Astrocyte of the cerebellum (primary cell): ENCODE measurements at regions not wholly inside any gene's neighbourhood (a gene's known extent, or its start where the extent isn't known, plus 50 kb on each side); places are given as distances from the start of the nearest gene placed in this dataset.

Source experiments
- DNase-seq: peaks from one replicate; pipeline ENCODE4 v3.0.0-alpha.2; 2011; ENCODE audit warnings: low read depth
- H3K4me3 ChIP-seq: 2 replicates; pipeline ENCODE4 v1.5.1; 2011; ENCODE audit warnings: mild to moderate bottlenecking, low read depth, low read length, moderate library complexity
- in situ Hi-C: cut with HindIII; loops from 2 replicates; pipeline ENCODE4 v1.10.0; 2017; ENCODE audit warnings: low sequenced_read_pairs
- TF ChIP-seq, protein P1 (sequence below): IDR thresholded peaks from 2 replicates; pipeline ENCODE4 v1.5.1; 2012; ENCODE audit warnings: low read length, low read depth, moderate library complexity, mild to moderate bottlenecking; ENCODE audit errors: missing control alignments

DNA sequence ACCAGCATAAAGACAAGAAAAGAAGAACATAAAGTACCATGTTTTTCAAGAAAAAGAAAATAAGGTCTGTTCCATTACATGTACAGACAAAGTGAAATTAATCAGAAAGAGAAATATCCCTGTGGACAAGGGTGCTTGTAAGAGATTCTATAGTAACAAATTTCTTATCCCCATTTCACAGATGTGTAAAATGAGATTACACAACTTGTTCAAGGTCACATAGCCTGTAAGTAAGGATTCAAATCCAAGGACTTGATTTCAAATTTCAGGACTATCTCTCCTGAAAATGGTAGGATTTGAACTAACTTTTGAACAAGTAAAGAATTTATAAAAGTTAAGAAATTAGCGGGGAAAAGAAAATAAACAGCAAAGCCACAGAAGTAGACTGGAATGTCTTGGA lies 248.2 kb upstream of the SLC39A10 start:
- no peak overlapping the region for H3K4me3 ChIP-seq
- TF ChIP-seq, protein P1, sequence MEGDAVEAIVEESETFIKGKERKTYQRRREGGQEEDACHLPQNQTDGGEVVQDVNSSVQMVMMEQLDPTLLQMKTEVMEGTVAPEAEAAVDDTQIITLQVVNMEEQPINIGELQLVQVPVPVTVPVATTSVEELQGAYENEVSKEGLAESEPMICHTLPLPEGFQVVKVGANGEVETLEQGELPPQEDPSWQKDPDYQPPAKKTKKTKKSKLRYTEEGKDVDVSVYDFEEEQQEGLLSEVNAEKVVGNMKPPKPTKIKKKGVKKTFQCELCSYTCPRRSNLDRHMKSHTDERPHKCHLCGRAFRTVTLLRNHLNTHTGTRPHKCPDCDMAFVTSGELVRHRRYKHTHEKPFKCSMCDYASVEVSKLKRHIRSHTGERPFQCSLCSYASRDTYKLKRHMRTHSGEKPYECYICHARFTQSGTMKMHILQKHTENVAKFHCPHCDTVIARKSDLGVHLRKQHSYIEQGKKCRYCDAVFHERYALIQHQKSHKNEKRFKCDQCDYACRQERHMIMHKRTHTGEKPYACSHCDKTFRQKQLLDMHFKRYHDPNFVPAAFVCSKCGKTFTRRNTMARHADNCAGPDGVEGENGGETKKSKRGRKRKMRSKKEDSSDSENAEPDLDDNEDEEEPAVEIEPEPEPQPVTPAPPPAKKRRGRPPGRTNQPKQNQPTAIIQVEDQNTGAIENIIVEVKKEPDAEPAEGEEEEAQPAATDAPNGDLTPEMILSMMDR = no peak
- in situ Hi-C loops = no loop called here
- DNase-seq = no peak

DNA sequence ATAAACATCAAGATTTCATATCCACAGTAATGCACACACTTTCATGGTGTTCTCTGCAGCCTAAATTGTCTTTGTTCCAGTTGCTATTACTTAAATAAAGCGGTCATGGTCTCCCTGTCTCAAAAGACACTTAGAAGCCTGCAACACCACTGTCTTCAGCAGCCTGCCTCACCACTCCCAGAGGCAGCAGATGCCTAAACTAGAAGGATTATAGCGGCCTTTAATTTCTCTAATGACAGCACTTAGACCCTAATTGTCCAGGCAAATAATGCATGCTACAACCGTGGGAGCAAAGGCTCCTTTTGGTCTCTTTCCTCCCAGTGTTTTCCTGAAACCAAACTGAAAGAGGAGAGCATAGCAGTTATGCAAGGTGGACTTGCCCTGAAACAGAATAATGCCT lies 248.8 kb upstream of the SLC39A10 start:
- no peak overlapping the region for H3K4me3 ChIP-seq
- DNase-seq = no peak
- in situ Hi-C loops = no loop called here
- TF ChIP-seq, protein P1 = no peak

DNA sequence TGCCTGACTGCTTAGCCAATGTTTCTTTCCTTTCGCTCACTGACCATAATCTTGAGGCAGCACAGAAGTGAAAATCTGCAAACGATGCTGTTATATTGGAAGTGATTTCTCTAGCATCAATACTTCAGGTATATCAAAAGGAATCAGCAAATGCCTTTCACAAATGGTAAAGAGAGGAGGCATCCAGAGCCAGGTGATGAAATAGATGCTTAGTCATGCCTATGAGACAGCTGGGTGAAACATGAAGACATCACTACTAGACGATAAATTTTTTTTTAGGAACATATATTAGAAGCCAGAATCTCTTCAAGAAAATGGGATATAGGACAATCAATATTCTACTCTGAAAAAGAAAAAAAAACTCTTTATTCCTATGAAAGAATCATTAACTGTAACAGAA lies 249.2 kb upstream of the SLC39A10 start:
- in situ Hi-C loops = no loop called here
- H3K4me3 ChIP-seq = no peak overlapping the region
- DNase-seq = no peak
- TF ChIP-seq, protein P1 = no peak

DNA sequence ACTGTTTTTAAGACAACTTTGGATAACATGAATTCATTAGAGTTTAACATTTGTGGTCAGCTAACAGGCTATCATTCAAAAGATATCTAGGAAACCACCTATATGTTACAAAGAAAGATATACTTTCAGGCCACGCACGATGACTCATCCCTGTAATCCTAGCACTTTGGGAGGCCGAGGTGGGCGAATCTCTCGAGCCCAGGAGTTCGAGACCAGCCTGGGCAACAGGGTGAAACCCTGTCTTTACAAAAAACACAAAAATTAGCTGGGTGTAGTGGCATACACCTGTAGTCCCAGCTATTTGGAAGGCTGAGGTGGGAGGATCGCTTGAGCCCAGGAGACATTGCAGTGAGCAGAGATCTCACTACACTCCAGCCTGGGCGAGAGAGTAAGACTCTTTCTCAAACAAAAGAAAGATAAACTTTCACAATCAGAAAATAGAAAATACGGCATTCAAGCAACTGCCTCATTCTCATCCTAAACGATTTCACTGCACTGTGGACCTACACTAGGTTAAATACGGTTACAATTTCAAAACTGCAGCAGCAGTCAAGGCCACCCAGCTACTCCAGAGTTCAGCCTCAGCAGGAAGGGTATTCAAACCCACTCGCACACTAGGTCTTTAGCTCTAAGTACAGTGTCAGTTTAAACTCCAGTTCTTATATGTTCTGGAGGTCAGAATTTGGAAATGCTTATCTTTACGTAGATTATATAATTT lies 250.0 kb upstream of the SLC39A10 start:
- no peak overlapping the region for H3K4me3 ChIP-seq
- TF ChIP-seq, protein P1 = no peak
- in situ Hi-C loops = no loop called here
- DNase-seq = no peak

DNA sequence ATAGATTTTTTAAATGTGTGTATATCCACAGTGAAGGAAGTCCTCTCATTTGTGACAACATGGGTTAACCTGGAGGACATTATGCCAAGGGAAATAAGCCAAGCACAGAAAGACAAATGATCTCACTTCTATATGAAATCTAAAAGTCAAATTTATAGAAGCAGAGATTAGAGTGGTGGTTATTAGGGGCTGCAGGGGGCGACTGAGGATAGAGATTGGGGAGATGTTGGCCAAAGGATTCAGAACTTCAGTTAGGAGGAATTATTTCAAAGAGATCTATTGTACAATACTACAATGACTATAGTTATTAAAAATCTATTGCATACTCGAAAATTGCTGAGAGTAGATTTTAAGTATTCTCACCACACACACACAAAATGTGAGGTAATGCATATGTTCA lies 252.4 kb upstream of the SLC39A10 start:
- in situ Hi-C loops = no loop called here
- DNase-seq = no peak
- TF ChIP-seq, protein P1 = no peak
- no peak overlapping the region for H3K4me3 ChIP-seq

DNA sequence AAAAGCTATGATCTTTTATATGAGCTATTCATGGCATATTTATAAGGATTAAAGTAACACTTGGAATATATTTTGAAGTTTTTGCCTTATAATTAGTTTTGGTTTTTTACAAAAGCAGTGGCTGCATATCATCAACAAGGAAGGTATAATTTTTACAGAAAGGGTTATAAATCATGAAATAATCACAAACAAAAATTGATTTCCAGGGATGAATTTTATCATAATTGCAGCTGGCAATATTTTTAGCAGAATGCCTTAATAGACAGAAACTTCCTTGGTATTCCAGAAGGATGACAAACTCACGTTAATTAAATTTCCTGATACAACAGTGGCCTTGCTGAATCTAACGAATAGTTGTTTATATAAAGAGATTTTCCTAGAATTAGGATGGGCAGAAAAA lies 260.5 kb upstream of the SLC39A10 start:
- H3K4me3 ChIP-seq = no peak overlapping the region
- DNase-seq = no peak
- TF ChIP-seq, protein P1 = no peak
- in situ Hi-C loops = no loop called here

DNA sequence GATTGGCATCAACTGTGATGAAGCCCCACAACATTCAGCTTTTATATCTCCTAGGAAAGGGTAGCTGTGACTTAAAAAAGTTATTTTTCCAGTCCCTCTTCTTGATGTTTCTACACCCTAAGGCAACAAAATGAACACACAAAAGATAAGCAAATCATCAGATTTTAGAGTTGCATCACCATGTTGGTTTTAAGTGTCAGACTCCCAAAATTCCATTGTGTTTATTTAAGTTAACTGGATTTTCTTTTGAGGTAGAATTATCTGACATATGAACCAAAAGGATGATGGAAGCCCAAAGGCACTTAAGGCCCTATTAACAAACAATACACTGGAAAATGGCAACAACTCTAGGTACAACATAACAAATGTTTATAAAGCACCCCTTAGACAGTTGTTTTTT lies 261.7 kb upstream of the SLC39A10 start:
- no peak for DNase-seq
- H3K4me3 ChIP-seq = no peak overlapping the region
- TF ChIP-seq, protein P1 = no peak
- in situ Hi-C loops = no loop called here
